ENCODE measurements at regions not wholly inside any gene's neighbourhood (a gene's known extent, or its start where the extent isn't known, plus 50 kb on each side); places are given as distances from the start of the nearest gene placed in this dataset.

GRCh38 chr11:70614034-70614681 is 215.8 kb downstream of the CTTN start:
- DNase-seq = no peak

DNA sequence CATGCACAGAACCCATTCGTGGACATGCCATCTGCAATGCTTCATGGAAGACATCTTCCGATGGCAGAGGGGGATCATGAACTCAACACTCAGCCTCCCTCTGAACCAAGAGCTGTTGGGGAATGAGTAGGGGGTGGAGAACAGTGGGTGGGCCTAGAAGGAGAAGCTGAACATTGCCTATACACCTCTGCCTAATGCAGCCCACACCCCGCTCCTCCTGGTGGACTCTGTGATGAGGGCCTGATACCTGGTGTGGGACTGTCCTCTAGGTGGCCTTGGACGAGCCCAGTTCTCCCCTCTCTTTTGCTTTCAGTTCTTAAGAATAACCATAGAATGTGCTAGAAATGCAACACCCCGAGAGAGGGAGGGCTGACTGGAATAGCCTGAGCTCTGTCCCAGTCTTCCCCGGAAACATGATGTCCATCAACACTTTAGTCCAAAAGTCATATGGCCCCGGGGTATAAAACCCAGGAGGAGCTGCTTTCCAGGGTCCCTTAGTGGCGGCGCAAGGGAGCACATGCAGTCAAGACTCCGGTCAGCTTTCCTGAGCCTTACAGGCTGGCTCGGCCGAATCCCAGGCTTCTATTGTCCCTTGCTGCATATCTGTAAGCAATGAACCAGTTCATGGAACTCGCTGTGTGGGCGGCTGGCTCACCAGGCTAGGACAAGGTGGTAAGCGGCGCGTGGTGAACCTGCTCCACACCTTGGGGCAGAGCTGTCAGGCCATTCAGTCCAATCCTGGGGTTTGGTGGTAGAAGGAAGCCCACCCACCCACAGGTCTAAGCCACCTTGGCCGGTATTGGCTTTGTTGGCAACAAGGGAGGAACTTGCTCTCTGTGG is 216.9 kb downstream of the CTTN start:
- DNase-seq = no peak

- no peak for DNase-seq
Observed at GRCh38 chr11:70616317-70616716, 218.0 kb downstream of the CTTN start.

DNA sequence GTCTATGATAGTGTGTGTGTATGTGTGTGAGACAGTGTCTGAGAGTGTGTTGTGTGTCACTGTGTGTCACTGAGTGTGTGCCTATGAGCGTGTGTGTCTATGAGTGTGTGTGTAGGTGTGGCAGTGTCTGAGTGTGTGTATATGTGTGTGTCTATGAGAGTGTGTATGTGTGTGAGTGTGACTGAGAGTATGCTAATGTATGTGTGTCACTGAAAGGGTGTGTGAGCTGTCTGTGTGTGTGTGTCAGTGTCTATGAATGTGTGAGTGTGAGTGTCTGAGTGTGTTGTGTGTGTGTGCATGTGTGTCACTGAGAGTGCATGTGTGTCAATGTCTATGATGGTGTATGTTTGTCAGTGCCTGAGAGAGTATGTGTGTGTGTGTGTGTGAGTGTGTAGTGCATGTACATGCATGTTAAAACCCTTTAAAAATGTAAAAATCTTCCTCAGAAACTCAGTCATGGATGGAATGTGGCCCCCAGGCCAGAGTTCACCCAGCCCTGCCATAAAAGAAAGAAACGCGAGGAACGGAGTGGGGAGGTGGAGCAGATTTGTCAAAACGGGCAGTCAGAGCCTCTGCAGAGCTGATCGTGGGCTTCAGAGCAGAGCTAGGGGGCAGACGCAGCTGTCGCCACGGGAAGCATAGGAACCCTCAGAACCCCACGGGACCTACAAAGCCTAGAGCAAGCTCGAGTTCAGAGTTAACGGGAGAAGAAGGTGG is 218.8 kb downstream of the CTTN start:
- DNase-seq = no peak

DNA sequence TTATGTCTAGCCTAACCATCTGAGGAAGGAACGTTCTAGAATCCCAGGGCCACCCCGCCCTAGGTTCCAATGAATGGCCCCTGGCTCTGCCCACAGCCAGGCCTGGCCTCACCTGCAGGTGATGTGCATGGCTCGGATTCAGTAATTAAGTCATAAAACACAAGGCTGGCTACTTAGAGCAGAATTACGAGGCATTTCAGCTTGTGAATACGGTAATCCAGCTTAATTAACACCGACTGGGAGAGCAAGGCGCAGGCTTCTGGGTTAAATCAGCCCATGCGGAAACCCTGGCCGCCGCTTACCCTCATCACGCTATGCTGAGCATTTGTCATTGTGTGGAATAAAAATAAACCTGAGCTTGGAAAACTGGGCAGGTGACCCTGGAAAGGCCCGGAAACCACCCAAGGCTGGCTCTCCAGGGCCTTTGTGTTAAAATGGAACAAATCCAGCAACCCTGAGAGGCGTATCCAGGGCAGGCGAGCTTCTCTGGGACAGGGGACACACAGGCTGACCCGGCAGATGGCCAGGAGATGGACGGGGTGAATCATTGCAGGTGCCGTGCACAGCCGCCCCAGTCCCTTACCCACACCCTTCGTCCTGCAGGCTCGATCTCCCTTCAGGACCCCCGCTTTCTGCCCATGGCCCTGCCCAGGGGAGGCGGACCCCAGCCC is 220.2 kb downstream of the CTTN start:
- peak; percentile 44 to 85 for DNase-seq

DNA sequence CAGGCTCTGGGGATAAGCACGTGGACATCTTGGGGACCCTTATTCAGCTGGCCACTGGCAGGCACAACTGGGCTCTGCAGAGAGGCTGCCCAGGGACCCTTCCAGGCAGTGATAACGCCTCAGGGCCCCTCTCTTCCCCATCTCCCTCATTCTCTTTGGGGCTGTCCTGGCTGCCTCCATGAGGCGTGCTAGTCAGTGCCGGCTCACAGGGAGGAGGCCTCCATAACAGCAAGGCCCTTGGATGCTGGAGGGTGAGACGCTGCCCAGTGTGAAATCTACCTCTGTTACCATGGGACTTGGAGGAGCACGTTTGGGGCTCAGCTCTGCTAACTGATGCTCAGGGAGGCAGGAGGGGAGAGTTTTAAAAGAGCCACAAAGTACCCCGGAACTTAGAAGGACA is 221.3 kb downstream of the CTTN start:
- DNase-seq = no peak

GRCh38 chr11:70620510-70621184 is 222.3 kb downstream of the CTTN start:
- no peak for DNase-seq

- no peak for DNase-seq
Observed at GRCh38 chr11:70621241-70621640, 222.9 kb downstream of the CTTN start.

DNA sequence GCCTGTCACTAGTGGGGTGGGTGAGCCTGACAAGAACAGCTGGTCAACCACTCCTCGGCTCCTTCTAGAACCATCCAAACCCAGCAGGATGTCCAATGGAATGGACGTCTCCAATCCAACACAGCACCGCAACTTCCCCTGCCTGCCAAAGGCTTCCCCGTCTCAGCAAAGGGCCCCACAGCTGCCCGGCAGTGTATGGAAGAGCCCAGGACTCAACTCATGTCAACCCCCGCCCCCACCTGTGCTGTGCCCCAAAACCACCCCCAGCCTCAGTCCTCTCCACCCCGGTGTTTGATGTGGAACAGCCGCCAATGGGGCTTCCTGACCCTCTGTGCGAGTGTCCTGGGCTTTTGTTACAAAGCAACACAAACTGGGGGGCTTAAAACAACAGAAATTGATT is 223.8 kb downstream of the CTTN start:
- DNase-seq = no peak

- no peak for DNase-seq
Observed at GRCh38 chr11:70623906-70624597, 225.7 kb downstream of the CTTN start.

DNA sequence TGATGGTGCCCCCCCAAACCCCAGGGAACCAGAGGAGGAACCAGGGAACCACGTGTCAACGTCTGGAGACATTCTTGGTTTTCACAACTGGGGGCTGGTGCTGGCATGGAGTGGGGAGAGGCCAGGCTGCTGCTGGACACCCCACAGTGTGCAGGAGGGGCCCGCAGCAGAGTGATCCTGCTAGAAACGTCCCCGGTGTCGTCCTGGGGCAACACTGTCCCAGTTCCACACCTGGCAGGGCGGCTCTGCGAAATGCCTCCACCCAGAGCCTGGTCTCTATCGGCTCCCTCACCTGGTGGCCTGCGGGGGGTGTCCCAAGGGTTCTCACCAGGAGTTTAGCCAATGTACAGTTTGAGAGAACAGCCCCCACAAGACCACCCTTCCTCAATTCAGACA is 226.3 kb downstream of the CTTN start:
- DNase-seq = no peak

DNA sequence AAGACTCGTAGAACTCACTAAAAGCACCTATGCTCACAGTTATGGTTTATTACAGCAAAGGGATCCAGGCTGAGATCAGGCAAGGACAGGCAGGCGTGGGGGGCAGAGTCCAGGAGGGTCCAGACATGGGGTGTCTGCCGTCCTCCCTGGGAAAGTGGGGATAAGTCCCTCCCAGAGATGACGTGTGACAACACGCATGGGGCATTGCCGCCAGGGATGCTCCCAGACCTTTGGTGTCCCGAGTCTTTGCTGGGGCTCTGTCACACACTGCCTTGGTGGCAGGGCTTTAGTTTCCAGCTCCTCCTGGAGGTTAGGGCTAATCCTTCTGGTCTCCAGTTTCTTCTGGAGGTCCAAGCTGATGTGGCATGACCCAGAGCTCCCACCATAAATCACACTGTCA is 226.7 kb downstream of the CTTN start:
- DNase-seq = no peak

GRCh38 chr11:70625582-70626518 is 227.5 kb downstream of the CTTN start:
- DNase-seq = no peak

GRCh38 chr11:70627219-70627618 is 228.9 kb downstream of the CTTN start:
- DNase-seq = no peak

DNA sequence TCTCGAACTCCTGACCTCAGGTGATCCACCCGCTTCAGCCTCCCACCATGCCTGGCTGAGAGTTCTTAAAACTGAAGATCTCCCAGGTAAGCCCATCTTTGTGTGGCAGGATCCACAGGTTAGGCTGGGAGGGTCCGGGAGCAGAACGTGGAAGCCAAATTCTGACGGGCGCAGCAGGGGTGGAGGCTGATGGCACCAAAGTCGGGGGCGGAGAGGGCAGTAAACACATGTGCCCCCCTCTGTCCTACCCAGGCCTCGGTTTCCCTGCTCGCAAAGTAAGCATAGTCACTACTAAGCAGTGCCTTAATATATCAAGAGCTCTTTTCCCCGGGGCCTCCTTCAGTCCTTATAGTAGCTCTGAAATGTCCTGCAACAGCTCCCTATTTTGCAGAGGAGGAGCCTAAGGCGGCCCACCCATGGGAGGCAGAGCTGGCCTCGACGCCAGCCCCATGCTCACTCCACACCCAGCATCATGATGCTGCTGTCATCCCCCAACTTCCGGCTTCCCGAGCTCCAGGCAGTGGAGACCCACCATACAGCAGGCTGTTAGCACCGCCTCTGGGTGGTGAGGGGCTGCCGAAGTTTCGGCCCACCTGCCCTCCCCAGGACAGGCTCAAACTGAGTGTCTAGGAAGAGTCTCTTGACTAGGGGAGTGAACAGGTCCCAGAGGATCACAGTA is 230.0 kb downstream of the CTTN start:
- no peak for DNase-seq

DNA sequence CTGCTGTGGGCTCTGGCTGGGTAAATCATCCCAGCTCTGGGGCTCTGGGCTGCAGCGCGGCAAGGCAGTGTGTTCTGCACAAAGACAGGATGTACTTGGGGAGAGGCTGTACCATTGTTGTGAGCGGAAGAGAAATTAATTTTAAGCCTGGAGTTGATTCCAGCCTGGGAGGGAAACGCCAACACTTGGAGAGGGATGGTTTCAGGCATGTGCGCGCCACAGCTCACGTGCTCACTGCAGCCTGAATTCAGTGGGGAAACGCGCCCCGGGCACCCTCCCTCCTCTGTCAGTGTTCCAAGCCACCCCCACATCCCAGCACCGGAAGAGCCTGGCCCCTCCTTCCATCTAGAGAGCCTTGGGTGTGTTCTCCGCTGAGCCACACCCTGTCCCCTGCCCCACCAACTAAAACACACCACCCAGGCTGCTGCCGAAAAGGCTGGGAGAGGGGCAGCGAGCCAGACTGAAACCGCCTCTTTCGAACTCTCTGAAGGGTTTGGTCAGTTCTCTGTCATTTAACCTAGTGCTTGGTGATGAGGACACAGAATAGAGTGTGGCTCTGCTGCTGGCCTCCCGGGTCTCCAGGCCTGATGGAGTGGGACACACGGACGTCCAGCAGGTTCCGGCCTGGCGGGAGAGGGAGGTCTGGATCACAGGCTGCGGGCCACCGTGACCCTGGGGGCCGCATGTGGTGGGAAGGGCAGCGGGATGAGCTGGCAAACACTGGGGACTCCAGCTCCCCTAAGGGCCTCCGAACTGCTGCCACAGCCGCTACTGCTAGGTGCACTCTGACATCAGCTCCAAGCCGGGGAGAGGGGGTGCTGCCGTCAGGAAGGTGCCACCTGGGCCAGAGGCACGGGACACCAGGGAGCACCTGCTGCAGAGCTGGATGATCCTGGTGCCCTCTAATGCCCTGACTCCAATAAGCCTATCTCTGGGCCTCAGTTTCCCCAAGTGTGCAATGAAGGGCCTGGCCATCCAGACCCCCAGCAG is 230.8 kb downstream of the CTTN start:
- DNase-seq = no peak

DNA sequence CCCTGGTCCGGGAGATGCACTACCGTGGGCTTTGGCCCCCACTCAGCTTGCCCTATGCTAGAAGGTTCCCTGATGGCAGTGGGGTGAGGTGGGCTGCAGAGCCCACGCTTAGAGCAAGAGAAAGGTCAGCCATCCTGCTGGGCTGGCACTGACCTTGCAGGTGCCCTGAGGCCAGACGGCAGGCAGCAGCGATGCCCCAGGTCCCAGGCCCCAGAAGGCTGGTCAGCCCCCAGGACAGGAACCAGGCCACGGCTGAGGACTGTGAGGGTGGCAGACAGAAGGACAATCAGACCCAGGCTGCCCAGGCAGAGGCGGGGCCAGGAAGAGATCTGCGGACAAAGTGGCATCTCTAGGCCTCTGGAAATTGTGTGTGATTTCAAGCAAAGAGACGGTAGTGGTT is 231.7 kb downstream of the CTTN start:
- no peak for DNase-seq

DNA sequence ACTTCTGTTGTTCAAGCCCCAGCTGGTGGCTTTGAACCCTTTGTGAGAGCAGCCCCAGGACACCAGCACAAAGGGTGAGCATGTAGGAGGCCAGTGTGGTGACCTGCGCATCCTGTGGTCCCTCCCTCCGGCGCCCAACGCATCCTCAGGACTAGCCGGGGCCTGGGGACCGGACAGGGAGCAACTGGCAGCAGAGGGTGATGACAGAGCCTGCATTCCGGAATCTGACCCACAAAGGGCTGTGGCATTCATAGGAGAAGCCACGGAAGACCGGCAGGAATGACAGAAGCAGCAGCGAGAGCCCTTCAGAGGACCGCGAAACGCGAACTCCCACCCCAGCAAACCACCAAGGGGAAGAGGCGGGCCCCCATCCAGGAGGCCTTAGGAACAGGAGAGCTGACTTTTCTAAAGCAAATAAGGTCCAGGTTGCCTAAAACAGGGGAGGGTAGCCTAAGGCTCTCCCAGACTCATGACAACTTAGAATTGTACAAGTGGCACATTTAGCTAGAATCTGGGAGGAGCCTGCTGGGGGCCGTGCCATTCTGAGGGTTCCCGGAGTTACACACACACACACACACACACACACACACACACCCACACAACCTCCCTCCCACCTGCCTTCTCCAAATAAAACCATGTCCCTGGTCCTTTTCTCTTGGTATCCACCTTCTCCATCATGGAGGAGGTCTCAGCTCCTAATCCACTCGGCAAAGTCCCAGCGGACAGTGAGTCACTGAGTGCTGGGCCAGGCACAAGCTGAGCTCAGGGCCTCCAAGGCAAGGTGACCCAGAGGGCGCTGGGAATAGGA is 232.7 kb downstream of the CTTN start:
- no peak for DNase-seq
